Upper lobe of left lung (tissue), 6 donors: ENCODE measurements at regions not wholly inside any gene's neighbourhood (a gene's known extent, or its start where the extent isn't known, plus 50 kb on each side); places are given as distances from the start of the nearest gene placed in this dataset.

Experiments
- ATAC-seq, 2 donors: fragments of 200-7000 bp; cut with Tn5 transposase; one replicate each; pipeline ENCODE4 v1.9.1; 2022; ENCODE audit warnings: mild to moderate bottlenecking in 2 of 2, moderate library complexity in 2 of 2; ENCODE audit not compliant: low FRiP score in 2 of 2
- DNase-seq, 2 donors: peaks; one replicate each; pipeline ENCODE4 v3.0.0-alpha.2; 2019 to 2020
- H3K27ac ChIP-seq, 4 donors: fragments of 200-600 bp; sonication (generic); one replicate each; pipeline ENCODE4 v1.5.1; 2016 to 2019
- H3K27me3 ChIP-seq, 4 donors: fragments of 200-600 bp; sonication (generic); one replicate each; pipeline ENCODE4 v1.5.1; 2017 to 2019
- H3K36me3 ChIP-seq, 4 donors: fragments of 200-600 bp; sonication (generic); one replicate each; pipeline ENCODE4 v1.5.1; 2016 to 2019
- H3K4me1 ChIP-seq, 4 donors: fragments of 200-600 bp; sonication (generic); one replicate each; pipeline ENCODE4 v1.5.1; 2018 to 2019
- H3K4me3 ChIP-seq, 4 donors: fragments of 200-600 bp; sonication (generic); one replicate each; pipeline ENCODE4 v1.5.1; 2017 to 2019; ENCODE audit warnings: mild to moderate bottlenecking in 2 of 4, moderate library complexity in 1 of 4
- H3K9me3 ChIP-seq, 4 donors: fragments of 200-600 bp; sonication (generic); one replicate each; pipeline ENCODE4 v1.5.1; 2018 to 2019
- EP300 ChIP-seq, 4 donors: sonication (generic); formaldehyde crosslinking; IDR thresholded peaks; one replicate each; pipeline ENCODE4 v1.5.1; 2017; ENCODE audit warnings: antibody characterized with exemption in 4 of 4, control low read depth in 2 of 4
- POLR2A ChIP-seq, 4 donors: fragments of 450-650 bp; IDR thresholded peaks; one replicate each; pipeline ENCODE4 v1.5.1; 2016 to 2017; ENCODE audit warnings: antibody characterized with exemption in 4 of 4, mild to moderate bottlenecking in 2 of 4
- POLR2AphosphoS5 ChIP-seq, 2 donors: sonication (generic); formaldehyde crosslinking; IDR thresholded peaks; one replicate each; pipeline ENCODE4 v1.5.1; 2017; ENCODE audit warnings: antibody characterized with exemption in 2 of 2
- WGBS, 2 donors: methylation state at CpG; one replicate each; pipeline ENCODE4 v1.1.5; 2017 to 2018; 5-methylcytosine and 5-hydroxymethylcytosine counted together
- TF ChIP-seq, protein P1 (sequence below), 6 experiments: fragments of 450-650 bp in 4 of 6; fragments of 200-600 bp in 2 of 6; sonication (generic) in 2 of 6; IDR thresholded peaks; one replicate each; pipeline ENCODE4 v1.5.1; 2016 to 2019; ENCODE audit warnings: antibody characterized with exemption in 6 of 6
- donor health status: DM: no; HTN: no; CAD: no; lungs with moderate emphysema.
- donor health status: DM: no; HTN: yes; CAD: no; lungs with severe emphysema.

DNA sequence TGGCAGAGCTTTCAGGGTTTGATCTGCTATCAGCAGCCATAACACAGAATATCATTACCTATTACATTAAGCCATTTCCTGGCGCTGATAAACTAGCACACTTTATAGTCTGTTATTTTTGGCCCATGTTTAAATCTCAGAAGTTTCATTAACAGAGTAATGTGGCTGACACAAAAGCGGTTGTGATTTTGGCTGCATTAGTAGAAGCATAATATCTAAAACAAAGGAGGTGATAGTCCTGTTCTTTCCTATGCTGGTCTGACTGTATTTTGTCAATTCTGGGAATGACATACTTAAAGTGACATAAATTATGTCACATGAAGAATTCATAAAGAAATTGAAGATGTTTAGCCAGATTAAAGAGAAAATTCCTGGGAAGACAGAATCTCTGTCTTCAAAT is 151.3 kb upstream of the KCND3 start:
- no peaks in the 10 kb centered on the region for H3K27me3 ChIP-seq
- no peaks in the 10 kb centered on the region for H3K36me3 ChIP-seq
- no peaks in the 10 kb centered on the region for H3K4me1 ChIP-seq
- whole genome bisulfite sequencing, 2 donors = 46 to 47% methylated on average over 2 of the region's 2 CpGs
- ATAC-seq (no peak), DNase-seq (no peak)
- TF ChIP-seq POLR2AphosphoS5 (IDR thresholded peaks at IDR 0.05) = no peak
- TF ChIP-seq, protein P1, sequence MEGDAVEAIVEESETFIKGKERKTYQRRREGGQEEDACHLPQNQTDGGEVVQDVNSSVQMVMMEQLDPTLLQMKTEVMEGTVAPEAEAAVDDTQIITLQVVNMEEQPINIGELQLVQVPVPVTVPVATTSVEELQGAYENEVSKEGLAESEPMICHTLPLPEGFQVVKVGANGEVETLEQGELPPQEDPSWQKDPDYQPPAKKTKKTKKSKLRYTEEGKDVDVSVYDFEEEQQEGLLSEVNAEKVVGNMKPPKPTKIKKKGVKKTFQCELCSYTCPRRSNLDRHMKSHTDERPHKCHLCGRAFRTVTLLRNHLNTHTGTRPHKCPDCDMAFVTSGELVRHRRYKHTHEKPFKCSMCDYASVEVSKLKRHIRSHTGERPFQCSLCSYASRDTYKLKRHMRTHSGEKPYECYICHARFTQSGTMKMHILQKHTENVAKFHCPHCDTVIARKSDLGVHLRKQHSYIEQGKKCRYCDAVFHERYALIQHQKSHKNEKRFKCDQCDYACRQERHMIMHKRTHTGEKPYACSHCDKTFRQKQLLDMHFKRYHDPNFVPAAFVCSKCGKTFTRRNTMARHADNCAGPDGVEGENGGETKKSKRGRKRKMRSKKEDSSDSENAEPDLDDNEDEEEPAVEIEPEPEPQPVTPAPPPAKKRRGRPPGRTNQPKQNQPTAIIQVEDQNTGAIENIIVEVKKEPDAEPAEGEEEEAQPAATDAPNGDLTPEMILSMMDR (IDR thresholded peaks at IDR 0.05) = no peak
- TF ChIP-seq POLR2A (IDR thresholded peaks at IDR 0.05) = no peak
- TF ChIP-seq EP300 (IDR thresholded peaks at IDR 0.05) = no peak
- H3K4me3 ChIP-seq = no peak overlapping the region
- H3K9me3 ChIP-seq = no peaks in the 10 kb centered on the region
- no peak overlapping the region for H3K27ac ChIP-seq

DNA sequence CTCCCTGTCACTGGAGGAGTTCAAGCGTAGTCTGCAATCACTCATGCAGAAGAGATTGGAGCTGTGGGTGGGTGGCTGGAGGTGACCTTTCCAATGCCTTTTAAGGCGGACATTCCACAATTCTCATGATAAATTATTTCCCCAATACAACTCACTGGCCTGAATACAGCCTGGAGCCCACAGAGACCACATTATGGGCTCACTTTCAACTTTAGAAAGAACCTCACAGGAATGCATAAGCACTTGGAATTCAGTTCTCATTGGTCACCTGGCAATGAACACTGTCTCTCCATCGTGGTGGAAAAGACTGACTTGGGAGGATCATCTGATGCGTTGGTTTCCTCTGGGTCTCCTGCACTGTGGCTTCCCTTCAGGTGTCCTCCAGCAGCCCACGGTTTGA is 151.8 kb upstream of the KCND3 start:
- Histone ChIP-seq H3K36me3 (no peaks in the 10 kb centered on the region), H3K4me3 (no peak overlapping the region), H3K27me3 (no peaks in the 10 kb centered on the region), H3K9me3 (no peaks in the 10 kb centered on the region), H3K27ac (no peak overlapping the region), H3K4me1 (no peaks in the 10 kb centered on the region)
- ATAC-seq = no peak
- WGBS, 2 donors = 58% methylated on average over 5 of the region's 5 CpGs
- DNase-seq = no peak
- TF ChIP-seq POLR2AphosphoS5 (IDR thresholded peaks at IDR 0.05) (no peak), EP300 (IDR thresholded peaks at IDR 0.05) (no peak), POLR2A (IDR thresholded peaks at IDR 0.05) (no peak)
- TF ChIP-seq, protein P1 (IDR thresholded peaks at IDR 0.05) = no peak

DNA sequence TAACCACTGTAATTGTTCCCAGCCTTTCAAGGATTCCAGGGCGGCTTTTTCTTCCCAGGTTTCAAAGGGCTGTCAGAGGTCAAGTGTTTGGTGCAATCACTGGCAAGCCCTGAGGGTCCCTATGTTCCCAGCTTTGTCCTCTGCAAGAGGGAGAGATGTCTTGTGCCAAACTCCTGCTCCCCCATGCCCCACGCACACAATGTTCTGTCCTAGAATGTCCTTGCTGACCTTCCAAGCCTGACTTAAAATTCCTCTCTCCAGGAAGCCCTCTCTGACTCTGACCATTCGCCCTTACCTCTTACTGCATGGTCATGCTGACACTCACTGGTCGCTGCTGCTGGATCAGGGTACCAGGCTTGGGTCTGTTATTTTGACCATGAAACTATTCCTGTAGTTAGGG is 152.5 kb upstream of the KCND3 start:
- DNase-seq = no peak
- TF ChIP-seq POLR2AphosphoS5 (IDR thresholded peaks at IDR 0.05) (no peak), POLR2A (IDR thresholded peaks at IDR 0.05) (no peak), EP300 (IDR thresholded peaks at IDR 0.05) (no peak)
- TF ChIP-seq, protein P1 (IDR thresholded peaks at IDR 0.05) = no peak

DNA sequence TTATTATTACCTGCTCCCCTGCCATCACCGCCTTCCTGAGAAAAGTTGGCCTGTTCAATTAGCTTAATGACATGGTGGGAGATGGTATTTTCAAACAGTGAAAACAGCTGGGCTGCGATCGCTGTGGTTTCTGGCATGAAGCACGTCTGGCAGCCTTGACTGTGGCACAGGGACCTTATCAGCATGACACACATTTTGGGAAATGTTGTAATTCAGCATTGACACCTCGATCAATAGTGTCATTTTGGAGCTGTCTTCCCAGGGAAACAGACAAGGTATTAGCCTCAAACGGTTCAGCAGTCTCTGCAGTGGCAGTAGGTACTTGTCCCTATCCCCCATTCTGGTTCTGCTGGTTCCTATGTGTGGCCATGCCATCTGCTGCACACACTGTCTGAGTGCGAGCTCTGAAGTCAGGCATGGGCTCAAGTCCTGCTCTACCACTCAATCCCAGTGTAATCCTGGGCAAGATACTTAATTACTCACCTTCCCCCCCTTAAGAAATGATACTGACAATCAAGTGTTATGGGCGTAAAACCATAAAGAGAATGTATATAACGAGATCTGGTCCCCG is 154.5 kb upstream of the KCND3 start:
- no peaks in the 10 kb centered on the region for H3K9me3 ChIP-seq

More for the DNA sequence above, 152.5 kb upstream of the KCND3 start:
- no peak for ATAC-seq
- Histone ChIP-seq H3K27ac (no peak overlapping the region), H3K36me3 (no peaks in the 10 kb centered on the region), H3K4me1 (no peaks in the 10 kb centered on the region), H3K27me3 (no peaks in the 10 kb centered on the region), H3K9me3 (no peaks in the 10 kb centered on the region), H3K4me3 (no peak overlapping the region)
- 56 to 61% methylated on average over 4 of the region's 4 CpGs for WGBS, 2 donors

More for the DNA sequence above, 154.5 kb upstream of the KCND3 start:
- Histone ChIP-seq H3K4me1 (no peaks in the 10 kb centered on the region), H3K4me3 (no peak overlapping the region), H3K27me3 (no peaks in the 10 kb centered on the region), H3K27ac (no peak overlapping the region), H3K36me3 (no peaks in the 10 kb centered on the region)
- 69 to 72% methylated on average over 10 of the region's 10 CpGs for WGBS, 2 donors
- DNase-seq (no peak), ATAC-seq (no peak)
- TF ChIP-seq POLR2A (IDR thresholded peaks at IDR 0.05) = no peak
- no peak for TF ChIP-seq POLR2AphosphoS5 (IDR thresholded peaks at IDR 0.05)
- TF ChIP-seq EP300 (IDR thresholded peaks at IDR 0.05) = no peak
- TF ChIP-seq, protein P1 (IDR thresholded peaks at IDR 0.05) = no peak
